GDM1 (cell line): ENCODE measurements at regions not wholly inside any gene's neighbourhood (a gene's known extent, or its start where the extent isn't known, plus 50 kb on each side); places are given as distances from the start of the nearest gene placed in this dataset.

Source experiments
- DNase-seq: peaks from one replicate; lab custom pipeline; 2025; lab: John Stamatoyannopoulos, UW

GRCh38 chr9:80134487-80134886 lies 562.7 kb downstream of the TLE4 start:
- no peak for DNase-seq

GRCh38 chr9:80131627-80132026 lies 559.9 kb downstream of the TLE4 start:
- DNase-seq, result no peak

GRCh38 chr9:80127920-80128319 lies 556.2 kb downstream of the TLE4 start:
- no peak for DNase-seq

- no peak for DNase-seq
Measured at GRCh38 chr9:80125731-80126264, 554.0 kb downstream of the TLE4 start.

GRCh38 chr9:80117031-80117430 lies 545.3 kb downstream of the TLE4 start:
- no peak for DNase-seq

- no peak for DNase-seq
Measured at GRCh38 chr9:80114241-80114640, 542.5 kb downstream of the TLE4 start.

GRCh38 chr9:80107931-80108660 lies 536.3 kb downstream of the TLE4 start:
- no peak for DNase-seq

- DNase-seq, result no peak
Measured at GRCh38 chr9:80097476-80097875, 525.7 kb downstream of the TLE4 start.

GRCh38 chr9:80094176-80094771 lies 522.5 kb downstream of the TLE4 start:
- DNase-seq, result no peak

GRCh38 chr9:80093695-80094094 lies 521.9 kb downstream of the TLE4 start:
- DNase-seq, result no peak

GRCh38 chr9:80091526-80091925 lies 519.8 kb downstream of the TLE4 start:
- DNase-seq, result no peak

GRCh38 chr9:80090317-80090716 lies 518.6 kb downstream of the TLE4 start:
- DNase-seq, result no peak

- no peak for DNase-seq
Measured at GRCh38 chr9:80086822-80087345, 515.1 kb downstream of the TLE4 start.

GRCh38 chr9:80086386-80086785 lies 514.6 kb downstream of the TLE4 start:
- no peak for DNase-seq

- no peak for DNase-seq
Measured at GRCh38 chr9:80085668-80086067, 513.9 kb downstream of the TLE4 start.

GRCh38 chr9:80082213-80082612 lies 510.4 kb downstream of the TLE4 start:
- no peak for DNase-seq

GRCh38 chr9:80078826-80079225 lies 507.1 kb downstream of the TLE4 start:
- no peak for DNase-seq

GRCh38 chr9:80077059-80077458 lies 505.3 kb downstream of the TLE4 start:
- DNase-seq, result no peak

- no peak for DNase-seq
Measured at GRCh38 chr9:80076162-80076561, 504.4 kb downstream of the TLE4 start.

GRCh38 chr9:80074439-80074838 lies 502.7 kb downstream of the TLE4 start:
- DNase-seq, result no peak

GRCh38 chr9:80072451-80072850 lies 500.7 kb downstream of the TLE4 start:
- DNase-seq, result no peak

- DNase-seq, result no peak
Measured at GRCh38 chr9:80070071-80070742, 498.4 kb downstream of the TLE4 start.

- DNase-seq, result no peak
Measured at GRCh38 chr9:80066931-80067330, 495.2 kb downstream of the TLE4 start.
